DMS79 (cell line): ENCODE measurements at regions not wholly inside any gene's neighbourhood (a gene's known extent, or its start where the extent isn't known, plus 50 kb on each side); places are given as distances from the start of the nearest gene placed in this dataset.

Experiments used
- DNase-seq: peaks from one replicate; lab custom pipeline; 2025; lab: John Stamatoyannopoulos, UW

DNA sequence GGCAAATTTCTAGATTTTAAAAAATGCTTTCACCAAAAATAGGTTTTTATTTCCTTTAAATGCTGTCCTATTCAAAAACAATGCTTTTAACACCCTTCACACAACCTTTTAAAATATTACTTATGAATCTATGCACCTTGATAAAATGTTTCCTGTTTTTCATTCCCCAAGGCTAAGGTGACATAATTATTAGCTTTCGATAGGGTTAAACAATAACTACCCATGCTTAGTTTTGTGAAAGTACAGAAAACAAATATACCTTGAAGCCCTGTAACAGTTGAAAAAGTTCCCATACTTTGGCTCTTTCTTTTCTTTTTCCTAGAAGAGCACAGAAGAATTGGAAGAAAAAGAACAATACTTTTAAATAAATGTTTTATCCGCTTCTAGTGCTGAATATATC is 54.9 kb upstream of the ITPRID2 start:
- no peak for DNase-seq

DNA sequence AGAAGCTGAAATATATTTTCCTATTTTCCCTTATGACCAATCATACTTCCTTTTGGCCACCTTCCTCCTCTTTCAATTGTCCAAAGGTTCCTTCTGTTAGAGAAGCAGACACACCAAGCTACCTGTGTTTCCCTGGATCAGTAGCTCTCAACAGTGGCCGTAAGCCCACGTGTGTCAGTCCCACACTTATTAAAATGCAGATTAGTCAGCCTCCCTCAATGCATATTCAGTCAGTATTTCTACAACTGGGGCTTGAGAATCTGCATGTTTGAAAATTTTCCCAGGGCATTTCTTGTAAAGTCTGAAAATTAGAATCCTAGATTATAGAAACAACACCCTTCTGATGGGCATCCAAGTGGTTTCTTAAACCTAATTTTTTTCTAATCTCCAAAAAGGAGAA is 54.0 kb upstream of the ITPRID2 start:
- DNase-seq: no peak

- DNase-seq: no peak
These were observed 51.7 kb upstream of the ITPRID2 start for GRCh38 chr2:181839811-181840210.

GRCh38 chr2:181841079-181841478 is 50.5 kb upstream of the ITPRID2 start:
- DNase-seq: no peak
